ENCODE measurements at regions not wholly inside any gene's neighbourhood (a gene's known extent, or its start where the extent isn't known, plus 50 kb on each side); places are given as distances from the start of the nearest gene placed in this dataset.

DNA sequence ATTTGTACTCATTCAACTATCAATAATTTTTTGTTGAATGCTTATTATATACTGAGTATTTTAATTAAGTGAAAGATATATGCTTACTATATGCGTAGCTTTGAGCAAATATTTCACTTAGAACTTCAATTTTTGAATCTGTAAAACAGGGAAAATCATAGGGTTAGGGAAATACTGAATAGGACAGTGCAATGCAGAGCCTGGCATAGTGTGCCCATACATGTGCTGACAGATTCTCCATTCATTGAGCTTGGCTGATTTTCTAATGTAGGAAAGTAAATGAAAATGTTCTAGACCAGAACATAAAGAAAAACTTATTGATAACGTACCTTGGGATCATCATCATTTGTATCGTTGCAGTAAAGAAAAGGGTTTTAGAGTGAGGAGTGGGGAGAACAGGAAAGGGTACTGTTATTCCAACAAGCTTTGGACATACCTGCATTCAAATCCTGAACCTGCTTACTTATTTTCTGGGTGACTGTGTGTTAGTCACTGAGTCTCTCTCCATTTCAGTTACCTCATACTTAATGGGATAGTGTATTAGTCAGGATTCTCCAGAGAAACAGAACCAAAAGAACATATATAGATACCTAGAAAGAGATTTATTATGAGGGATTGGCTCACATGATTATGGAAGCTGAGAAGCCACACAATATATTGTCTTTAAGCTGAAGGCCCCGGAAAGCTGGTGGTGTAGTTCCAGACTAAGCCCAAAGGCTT, 436.4 kb downstream of the ADAMTS20 start:
- no peaks in the 10 kb centered on the region for H3K27me3 ChIP-seq
- TF ChIP-seq, protein P1, sequence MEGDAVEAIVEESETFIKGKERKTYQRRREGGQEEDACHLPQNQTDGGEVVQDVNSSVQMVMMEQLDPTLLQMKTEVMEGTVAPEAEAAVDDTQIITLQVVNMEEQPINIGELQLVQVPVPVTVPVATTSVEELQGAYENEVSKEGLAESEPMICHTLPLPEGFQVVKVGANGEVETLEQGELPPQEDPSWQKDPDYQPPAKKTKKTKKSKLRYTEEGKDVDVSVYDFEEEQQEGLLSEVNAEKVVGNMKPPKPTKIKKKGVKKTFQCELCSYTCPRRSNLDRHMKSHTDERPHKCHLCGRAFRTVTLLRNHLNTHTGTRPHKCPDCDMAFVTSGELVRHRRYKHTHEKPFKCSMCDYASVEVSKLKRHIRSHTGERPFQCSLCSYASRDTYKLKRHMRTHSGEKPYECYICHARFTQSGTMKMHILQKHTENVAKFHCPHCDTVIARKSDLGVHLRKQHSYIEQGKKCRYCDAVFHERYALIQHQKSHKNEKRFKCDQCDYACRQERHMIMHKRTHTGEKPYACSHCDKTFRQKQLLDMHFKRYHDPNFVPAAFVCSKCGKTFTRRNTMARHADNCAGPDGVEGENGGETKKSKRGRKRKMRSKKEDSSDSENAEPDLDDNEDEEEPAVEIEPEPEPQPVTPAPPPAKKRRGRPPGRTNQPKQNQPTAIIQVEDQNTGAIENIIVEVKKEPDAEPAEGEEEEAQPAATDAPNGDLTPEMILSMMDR (IDR thresholded peaks at IDR 0.05): no peak
- no peaks in the 10 kb centered on the region for H3K4me1 ChIP-seq
- H3K4me3 ChIP-seq: no peak overlapping the region
- no peak overlapping the region for H3K9ac ChIP-seq (ENCODE audit: low read depth in 2 of 2, low read length in 2 of 2)
- no peaks in the 10 kb centered on the region for H3K9me3 ChIP-seq
- H3K36me3 ChIP-seq: no peaks in the 10 kb centered on the region
- intact Hi-C loops (cut with DNase I): no loop called here
- no peak overlapping the region for H3K27ac ChIP-seq
- no peak for DNase-seq

GRCh38 chr12:43114316-43114715, 437.7 kb downstream of the ADAMTS20 start:
- H3K4me1 ChIP-seq: no peaks in the 10 kb centered on the region
- intact Hi-C loops (cut with DNase I): no loop called here
- no peak for DNase-seq
- no peak overlapping the region for H3K4me3 ChIP-seq
- H3K9ac ChIP-seq (ENCODE audit: low read depth in 2 of 2, low read length in 2 of 2): no peak overlapping the region
- TF ChIP-seq, protein P1 (IDR thresholded peaks at IDR 0.05): no peak
- no peaks in the 10 kb centered on the region for H3K36me3 ChIP-seq
- H3K9me3 ChIP-seq: no peaks in the 10 kb centered on the region
- H3K27ac ChIP-seq: no peak overlapping the region
- no peaks in the 10 kb centered on the region for H3K27me3 ChIP-seq

DNA sequence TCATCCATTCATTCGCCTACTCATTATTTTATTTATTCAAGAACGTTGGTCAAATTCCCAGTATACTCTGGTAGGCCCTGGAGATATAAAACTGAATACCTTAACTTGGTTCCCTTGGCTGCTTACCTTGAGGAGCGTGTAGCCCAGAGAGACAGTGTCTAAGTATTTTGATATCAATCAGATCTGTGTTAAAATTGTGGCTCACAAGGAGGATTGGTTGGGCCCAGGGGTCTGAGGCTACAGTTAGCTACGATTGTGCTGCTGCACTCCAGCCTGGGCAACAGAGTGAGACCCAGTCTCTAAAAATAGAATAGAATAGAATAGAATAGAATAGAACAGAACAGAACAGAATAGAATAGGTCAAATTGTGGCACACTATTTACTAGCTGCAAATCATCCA, 438.4 kb downstream of the ADAMTS20 start:
- H3K27ac ChIP-seq: no peak overlapping the region
- TF ChIP-seq, protein P1 (IDR thresholded peaks at IDR 0.05): no peak
- H3K4me1 ChIP-seq: no peaks in the 10 kb centered on the region
- no peak for DNase-seq
- H3K36me3 ChIP-seq: no peaks in the 10 kb centered on the region
- H3K9me3 ChIP-seq: no peaks in the 10 kb centered on the region
- intact Hi-C loops (cut with DNase I): no loop called here
- H3K4me3 ChIP-seq: no peak overlapping the region
- no peaks in the 10 kb centered on the region for H3K27me3 ChIP-seq
- H3K9ac ChIP-seq (ENCODE audit: low read depth in 2 of 2, low read length in 2 of 2): no peak overlapping the region

- intact Hi-C loops (cut with DNase I): no loop called here
- no peak overlapping the region for H3K9ac ChIP-seq (ENCODE audit: low read depth in 2 of 2, low read length in 2 of 2)
- no peak overlapping the region for H3K4me3 ChIP-seq
- no peaks in the 10 kb centered on the region for H3K36me3 ChIP-seq
- H3K9me3 ChIP-seq: no peaks in the 10 kb centered on the region
- H3K4me1 ChIP-seq: no peaks in the 10 kb centered on the region
- H3K27ac ChIP-seq: no peak overlapping the region
- H3K27me3 ChIP-seq: no peaks in the 10 kb centered on the region
- TF ChIP-seq, protein P1 (IDR thresholded peaks at IDR 0.05): no peak
- DNase-seq: no peak
These were observed 438.9 kb downstream of the ADAMTS20 start for GRCh38 chr12:43113135-43113534.

GRCh38 chr12:43112101-43112920, 439.7 kb downstream of the ADAMTS20 start:
- no peaks in the 10 kb centered on the region for H3K36me3 ChIP-seq
- H3K27ac ChIP-seq: no peak overlapping the region
- no peak overlapping the region for H3K4me3 ChIP-seq
- H3K9ac ChIP-seq (ENCODE audit: low read depth in 2 of 2, low read length in 2 of 2): no peak overlapping the region
- no peak for DNase-seq
- intact Hi-C loops (cut with DNase I): no loop called here
- TF ChIP-seq, protein P1 (IDR thresholded peaks at IDR 0.05): no peak
- H3K4me1 ChIP-seq: no peaks in the 10 kb centered on the region
- no peaks in the 10 kb centered on the region for H3K27me3 ChIP-seq
- H3K9me3 ChIP-seq: no peaks in the 10 kb centered on the region
